ENCODE measurements at regions not wholly inside any gene's neighbourhood (a gene's known extent, or its start where the extent isn't known, plus 50 kb on each side); places are given as distances from the start of the nearest gene placed in this dataset.

DNA sequence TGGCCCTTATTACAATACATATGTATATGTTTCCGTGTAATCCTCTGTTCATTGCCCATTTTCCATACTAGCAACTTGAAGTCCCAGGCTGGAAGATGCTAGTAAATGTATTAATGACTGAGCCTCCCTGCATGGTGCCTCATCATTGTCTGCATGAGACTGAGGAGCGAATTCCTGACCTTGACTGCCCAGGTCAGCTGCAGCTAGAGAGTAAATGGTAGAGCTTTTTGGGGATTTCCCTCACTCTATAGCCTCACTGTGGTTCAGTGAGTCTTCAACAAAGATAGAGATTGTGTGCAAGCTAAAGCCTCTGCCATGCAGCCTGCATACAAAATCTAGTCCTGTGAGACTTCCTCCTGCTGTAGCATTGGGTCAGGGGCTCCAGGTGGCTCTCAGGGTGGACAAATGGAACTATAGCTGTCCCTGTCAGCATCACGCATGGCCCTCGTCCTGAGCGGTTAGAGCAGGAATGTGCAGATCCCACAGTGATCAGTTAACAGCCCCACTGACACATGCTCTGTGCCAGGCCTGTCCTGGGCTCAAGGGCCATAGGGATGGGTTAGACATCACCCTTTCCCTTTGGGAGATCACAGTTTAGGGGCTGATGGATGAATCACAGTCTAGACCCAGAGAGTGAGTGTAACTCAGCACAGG, 741.7 kb downstream of the MATN1 start:
- H3K4me3 ChIP-seq = no peak overlapping the region
- TF ChIP-seq POLR2A (IDR thresholded peaks at IDR 0.05) = no peak
- TF ChIP-seq POLR2AphosphoS5 (IDR thresholded peaks at IDR 0.05) = no peak
- TF ChIP-seq EP300 (IDR thresholded peaks at IDR 0.05) = no peak
- no peak for ATAC-seq
- H3K36me3 ChIP-seq = no peaks in the 10 kb centered on the region
- peaks cover 17% of the 10 kb centered on the region for H3K27me3 ChIP-seq
- H3K9me3 ChIP-seq = peaks cover 0 to 15% (median 0%) of the 10 kb centered on the region in 3 donors
- 80% methylated on average over 2 of the region's 5 CpGs; no CpG with 5 or more reads in 1 of the 2 donors for WGBS, 2 donors (ENCODE audit: low coverage in 1 of 2)
- no peaks in the 10 kb centered on the region for H3K4me1 ChIP-seq
- no peak overlapping the region for H3K27ac ChIP-seq

DNA sequence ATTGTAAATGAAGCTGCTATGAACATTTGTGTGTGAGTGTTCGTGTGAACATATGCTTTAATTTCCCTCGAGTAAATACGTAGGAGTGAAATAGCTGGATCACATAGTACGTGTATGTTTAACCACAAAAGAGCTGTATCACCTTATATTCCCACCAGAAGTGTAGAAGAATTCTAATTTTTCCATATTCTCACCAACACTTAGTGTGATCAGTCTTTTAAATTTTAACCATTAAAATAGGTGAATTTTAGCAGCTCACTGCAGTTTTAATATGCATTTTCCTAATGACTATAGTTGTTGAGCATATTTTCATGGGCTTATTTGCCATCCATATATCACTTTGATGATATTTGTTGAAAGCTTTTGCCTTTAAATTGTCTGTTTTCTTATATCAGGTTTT, 741.2 kb downstream of the PTPRU start:
- Histone ChIP-seq H3K4me3 (no peak overlapping the region), H3K36me3 (no peaks in the 10 kb centered on the region), H3K9me3 (peaks cover 0 to 16% (median 0%) of the 10 kb centered on the region in 3 donors), H3K27me3 (peaks cover 21% of the 10 kb centered on the region), H3K27ac (no peak overlapping the region), H3K4me1 (no peaks in the 10 kb centered on the region)
- no peak for ATAC-seq
- 62 to 65% methylated on average over 4 of the region's 4 CpGs for WGBS, 2 donors (ENCODE audit: low coverage in 1 of 2)
- no peak for TF ChIP-seq EP300 (IDR thresholded peaks at IDR 0.05)
- no peak for TF ChIP-seq POLR2AphosphoS5 (IDR thresholded peaks at IDR 0.05)
- TF ChIP-seq, protein P1, sequence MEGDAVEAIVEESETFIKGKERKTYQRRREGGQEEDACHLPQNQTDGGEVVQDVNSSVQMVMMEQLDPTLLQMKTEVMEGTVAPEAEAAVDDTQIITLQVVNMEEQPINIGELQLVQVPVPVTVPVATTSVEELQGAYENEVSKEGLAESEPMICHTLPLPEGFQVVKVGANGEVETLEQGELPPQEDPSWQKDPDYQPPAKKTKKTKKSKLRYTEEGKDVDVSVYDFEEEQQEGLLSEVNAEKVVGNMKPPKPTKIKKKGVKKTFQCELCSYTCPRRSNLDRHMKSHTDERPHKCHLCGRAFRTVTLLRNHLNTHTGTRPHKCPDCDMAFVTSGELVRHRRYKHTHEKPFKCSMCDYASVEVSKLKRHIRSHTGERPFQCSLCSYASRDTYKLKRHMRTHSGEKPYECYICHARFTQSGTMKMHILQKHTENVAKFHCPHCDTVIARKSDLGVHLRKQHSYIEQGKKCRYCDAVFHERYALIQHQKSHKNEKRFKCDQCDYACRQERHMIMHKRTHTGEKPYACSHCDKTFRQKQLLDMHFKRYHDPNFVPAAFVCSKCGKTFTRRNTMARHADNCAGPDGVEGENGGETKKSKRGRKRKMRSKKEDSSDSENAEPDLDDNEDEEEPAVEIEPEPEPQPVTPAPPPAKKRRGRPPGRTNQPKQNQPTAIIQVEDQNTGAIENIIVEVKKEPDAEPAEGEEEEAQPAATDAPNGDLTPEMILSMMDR (IDR thresholded peaks at IDR 0.05) = no peak
- no peak for TF ChIP-seq POLR2A (IDR thresholded peaks at IDR 0.05)

DNA sequence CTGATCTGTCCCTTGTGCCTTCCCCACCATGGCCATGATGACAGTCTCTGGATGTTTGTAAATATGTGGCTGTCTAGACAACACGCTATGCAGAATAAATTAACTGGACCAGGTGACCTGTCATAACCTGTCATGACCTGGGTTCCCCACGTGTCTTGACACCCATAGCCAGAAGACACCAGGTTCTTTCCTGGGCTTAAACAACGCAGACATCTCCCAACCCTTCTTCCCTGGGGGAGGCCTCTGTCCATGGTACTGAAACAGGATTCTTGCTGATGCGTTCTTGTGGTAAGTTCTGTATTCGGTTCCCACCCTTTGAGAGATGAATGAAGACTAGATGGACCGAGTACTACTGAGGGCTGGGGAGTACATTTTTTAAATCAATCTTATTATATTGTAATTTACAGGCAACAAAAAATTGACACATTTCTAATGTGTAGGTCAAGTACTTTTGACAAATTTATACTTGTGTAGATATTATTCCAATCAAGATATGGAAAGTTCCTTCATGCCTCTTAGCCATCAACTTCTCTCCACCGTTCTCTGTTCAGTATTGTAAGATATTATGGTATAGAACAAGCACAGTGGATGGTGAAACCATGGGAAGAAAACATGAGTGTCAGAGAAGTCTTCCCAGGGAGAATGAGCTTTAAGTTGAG, 738.8 kb downstream of the PTPRU start:
- Histone ChIP-seq H3K4me3 (no peak overlapping the region), H3K4me1 (no peaks in the 10 kb centered on the region), H3K36me3 (no peaks in the 10 kb centered on the region), H3K27me3 (peaks cover 25% of the 10 kb centered on the region), H3K27ac (no peak overlapping the region), H3K9me3 (peaks cover 0 to 16% (median 0%) of the 10 kb centered on the region in 3 donors)
- WGBS, 2 donors (ENCODE audit: low coverage in 1 of 2) = 22 to 30% methylated on average over 6 to 7 of the region's 7 CpGs
- ATAC-seq = no peak
- TF ChIP-seq, protein P1 (IDR thresholded peaks at IDR 0.05) = no peak
- no peak for TF ChIP-seq EP300 (IDR thresholded peaks at IDR 0.05)
- TF ChIP-seq POLR2A (IDR thresholded peaks at IDR 0.05) = no peak
- TF ChIP-seq POLR2AphosphoS5 (IDR thresholded peaks at IDR 0.05) = no peak

DNA sequence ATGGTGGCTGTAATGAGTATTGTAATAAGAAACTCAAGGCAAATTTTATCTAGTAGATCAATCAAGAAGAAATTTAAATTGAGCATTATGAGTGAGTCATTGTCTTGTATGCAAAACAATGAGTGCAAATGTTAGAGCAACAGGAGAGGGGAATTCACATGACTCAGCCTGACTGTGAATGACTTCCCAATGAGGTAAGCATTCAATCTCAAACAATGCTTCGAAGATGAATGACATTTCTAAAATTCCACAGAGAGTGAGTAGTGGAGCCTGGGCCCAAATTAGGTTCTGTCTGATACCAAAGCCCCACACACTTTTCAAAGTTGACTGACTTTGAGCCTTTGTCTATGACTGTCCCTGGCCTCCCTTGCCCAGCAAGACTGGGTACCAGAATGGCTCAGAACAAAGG, 738.0 kb downstream of the PTPRU start:
- peaks cover 33% of the 10 kb centered on the region for H3K27me3 ChIP-seq
- H3K27ac ChIP-seq = no peak overlapping the region
- no peaks in the 10 kb centered on the region for H3K4me1 ChIP-seq
- no peak overlapping the region for H3K4me3 ChIP-seq
- no peak for ATAC-seq
- no peaks in the 10 kb centered on the region for H3K36me3 ChIP-seq
- peaks cover 0 to 19% (median 0%) of the 10 kb centered on the region in 3 donors for H3K9me3 ChIP-seq
- WGBS, 2 donors (ENCODE audit: low coverage in 1 of 2) = 0 to 20% methylated on average over 1 of the region's 1 CpG
- TF ChIP-seq POLR2AphosphoS5 (IDR thresholded peaks at IDR 0.05) (no peak), POLR2A (IDR thresholded peaks at IDR 0.05) (no peak), EP300 (IDR thresholded peaks at IDR 0.05) (no peak)
- TF ChIP-seq, protein P1 (IDR thresholded peaks at IDR 0.05) = no peak

DNA sequence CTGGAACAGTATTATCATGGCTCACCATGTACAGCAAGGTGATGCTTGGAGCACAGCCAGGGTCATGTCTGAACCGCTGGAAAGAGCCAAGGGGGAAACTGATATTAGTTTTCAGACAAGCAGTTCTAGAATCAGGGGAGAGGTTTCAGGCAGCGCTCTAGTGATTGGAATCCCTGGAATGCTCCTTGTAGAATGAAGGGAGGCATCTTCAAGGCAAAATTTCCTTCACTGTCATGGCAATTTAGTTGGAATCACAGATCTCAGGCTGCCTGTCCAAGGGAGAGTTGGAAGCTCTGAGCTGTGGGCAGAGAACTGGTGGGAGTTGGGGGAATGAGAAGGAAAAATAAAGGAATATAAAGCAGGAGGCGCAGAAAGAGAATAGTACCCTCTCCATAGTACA, 737.1 kb downstream of the PTPRU start:
- H3K4me3 ChIP-seq = no peak overlapping the region
- H3K27me3 ChIP-seq = peaks cover 36% of the 10 kb centered on the region
- no peak overlapping the region for H3K27ac ChIP-seq
- no peak for ATAC-seq
- no peaks in the 10 kb centered on the region for H3K4me1 ChIP-seq
- TF ChIP-seq, protein P1 (IDR thresholded peaks at IDR 0.05) = no peak
- TF ChIP-seq EP300 (IDR thresholded peaks at IDR 0.05) = no peak
- H3K36me3 ChIP-seq = no peaks in the 10 kb centered on the region
- 57 to 58% methylated on average over 3 of the region's 3 CpGs for WGBS, 2 donors (ENCODE audit: low coverage in 1 of 2)
- H3K9me3 ChIP-seq = peaks cover 0 to 20% (median 0%) of the 10 kb centered on the region in 3 donors
